Heart right ventricle (tissue), 16 donors: ENCODE measurements at regions not wholly inside any gene's neighbourhood (a gene's known extent, or its start where the extent isn't known, plus 50 kb on each side); places are given as distances from the start of the nearest gene placed in this dataset.

Source experiments
- ATAC-seq, 8 donors: fragments of 200-7000 bp; cut with Tn5 transposase; one replicate each; pipeline ENCODE4 v1.9.1; 2020; ENCODE audit warnings: mild to moderate bottlenecking in 8 of 8, moderate library complexity in 8 of 8, moderate number of reproducible peaks in 1 of 8
- DNase-seq, 2 donors: peaks; one replicate each; pipeline ENCODE4 v3.0.0-alpha.2; 2020
- H3K27ac ChIP-seq, 10 donors: fragments of 200-600 bp; sonication (generic) in 2 of 10; one replicate each; pipeline versions ENCODE4 v1.5.0 to v1.8.0; 2020 to 2022; ENCODE audit warnings: mild to moderate bottlenecking in 3 of 10
- H3K27me3 ChIP-seq, 7 donors: fragments of 200-600 bp; one replicate each; pipeline ENCODE4 v1.8.0; 2021 to 2022; ENCODE audit warnings: mild to moderate bottlenecking in 2 of 7
- H3K36me3 ChIP-seq, 9 donors: fragments of 200-600 bp; sonication (generic) in 1 of 9; one replicate each; pipeline versions ENCODE4 v1.5.0 to v1.8.0; 2020 to 2022; ENCODE audit warnings: mild to moderate bottlenecking in 2 of 9
- H3K4me1 ChIP-seq, 9 donors: fragments of 200-600 bp; sonication (generic) in 1 of 9; one replicate each; pipeline versions ENCODE4 v1.5.0 to v1.8.0; 2020 to 2022; ENCODE audit warnings: mild to moderate bottlenecking in 4 of 9
- H3K4me3 ChIP-seq, 10 donors: fragments of 200-600 bp; sonication (generic) in 2 of 10; one replicate each; pipeline versions ENCODE4 v1.5.0 to v1.8.0; 2020 to 2022; ENCODE audit warnings: mild to moderate bottlenecking in 7 of 10, moderate library complexity in 2 of 10
- H3K9me3 ChIP-seq, 11 donors: fragments of 200-600 bp in 10 of 11; sonication (generic) in 2 of 11; one replicate each; pipeline versions ENCODE4 v1.5.0 to v1.8.0; 2013 to 2022; ENCODE audit warnings: mild to moderate bottlenecking in 2 of 11, control low read depth in 1 of 11, moderate library complexity in 1 of 11
- CTCF ChIP-seq, 9 donors: fragments of 200-600 bp; sonication (generic) in 2 of 9; IDR thresholded peaks; one replicate each; pipeline versions ENCODE4 v1.5.0 to v1.8.0; 2021 to 2022; ENCODE audit warnings: antibody characterized with exemption in 9 of 9, mild to moderate bottlenecking in 5 of 9, moderate library complexity in 1 of 9
- WGBS, 2 donors: extraction: QIAGEN DNeasy Blood & Tissue Kit; methylation state at CpG; one replicate each; pipeline ENCODE4 v1.1.7; 2013; ENCODE audit warnings: inconsistent platforms in 1 of 2; 5-methylcytosine and 5-hydroxymethylcytosine counted together
- intact Hi-C, 10 donors: fragments of 100-400 bp; cut with DNase I; formaldehyde crosslinking; loops; one replicate each; pipeline versions ENCODE4 v1.11.1 to v1.14.2; 2022
- donor health status: Arrhythmogenic right ventricular cardiomyopathy.
- donor health status: ischemic (EF 13 %, LVEDD 7.1; RV severe dilation, severe dysfunction).
- donor health status: healthy with polysubstance abuse.
- donor health status: DM: no; HTN: yes; CAD: no.
- donor health status: DM: no; HTN: no; CAD: no.
- donor health status: ischemic (EF 25% LVEDD 6.9; RV normal size, moderate dysfunction).
- donor health status: ischemic (EF 25% LVEDD 5.7; RV mildly dilated, moderate dysfunction).
- donor health status: healthy.
- donor health status: DM: yes; HTN: yes; CAD: no.
- donor health status: Ischemic cardiomyopathy.
- donor health status: ischemic (EF 35%, LVEDD 5.7; RV mildly dilated, moderate dysfunction).
- donor health status: nonischemic (EF 11% LVEDD 7.7; RV severe dilation, severe dysfunction).
- donor health status: DM: yes; HTN: yes; CAD: no.
- donor health status: PGD.
- donor health status: ischemic (EF 29% LVEDD 5.4; RV normal size, mild dysfunction).
- donor health status: nonischemic (EF 23%, LVEDD 6.1; RV moderate dilation, normal function).

- H3K36me3 ChIP-seq: no peaks in the 10 kb centered on the region
- H3K9me3 ChIP-seq: peaks cover 0 to 9% (median 0%) of the 10 kb centered on the region in 11 donors
- ATAC-seq (no peak), DNase-seq (no peak)
- no peaks in the 10 kb centered on the region for H3K27me3 ChIP-seq
- intact Hi-C loops: loop anchor here in 1 of 10 donors (10.0 kb wide), 1 partner anchor 59 kb away; no protein-coding TSS in a partner anchor
- no peak for TF ChIP-seq CTCF (IDR thresholded peaks at IDR 0.05)
- 74 to 79% methylated on average over 10 of the region's 10 CpGs for WGBS, 2 donors
- H3K27ac ChIP-seq: no peak overlapping the region
- peaks cover 0 to 3% (median 0%) of the 10 kb centered on the region in 9 donors for H3K4me1 ChIP-seq
- no peak overlapping the region for H3K4me3 ChIP-seq
Observed at GRCh38 chr1:55555956-55556725, 341.0 kb upstream of the USP24 start.

DNA sequence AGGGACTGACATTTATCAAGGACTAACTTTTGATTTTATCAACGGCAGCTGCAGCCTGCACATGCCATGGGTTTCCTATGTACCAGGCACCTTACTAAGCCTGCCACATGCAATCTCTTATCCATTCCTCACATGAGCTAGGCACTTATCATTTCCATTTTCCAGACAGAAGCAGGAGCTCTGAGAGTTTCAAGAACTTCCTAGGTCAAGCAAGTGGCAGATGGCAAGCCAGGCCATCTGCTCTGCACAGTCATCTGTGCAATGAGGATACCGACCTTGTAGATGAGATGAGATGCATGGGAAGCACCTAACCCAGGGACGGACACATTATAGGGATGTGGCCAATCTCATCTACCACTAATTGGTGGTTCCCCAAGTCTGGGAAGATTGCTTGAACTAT lies 339.4 kb upstream of the USP24 start:
- intact Hi-C loops: loop anchor here in 1 of 10 donors (10.0 kb wide), 1 partner anchor 60 kb away; no protein-coding TSS in a partner anchor
- Histone ChIP-seq H3K36me3 (no peaks in the 10 kb centered on the region), H3K4me3 (no peak overlapping the region), H3K4me1 (peaks cover 0 to 3% (median 0%) of the 10 kb centered on the region in 9 donors), H3K27me3 (peaks cover 0 to 4% (median 0%) of the 10 kb centered on the region in 7 donors), H3K9me3 (peaks cover 0 to 9% (median 0%) of the 10 kb centered on the region in 11 donors), H3K27ac (no peak overlapping the region)
- TF ChIP-seq CTCF (IDR thresholded peaks at IDR 0.05): no peak
- WGBS, 2 donors: 69 to 70% methylated on average over 3 of the region's 3 CpGs
- ATAC-seq (no peak), DNase-seq (no peak)

DNA sequence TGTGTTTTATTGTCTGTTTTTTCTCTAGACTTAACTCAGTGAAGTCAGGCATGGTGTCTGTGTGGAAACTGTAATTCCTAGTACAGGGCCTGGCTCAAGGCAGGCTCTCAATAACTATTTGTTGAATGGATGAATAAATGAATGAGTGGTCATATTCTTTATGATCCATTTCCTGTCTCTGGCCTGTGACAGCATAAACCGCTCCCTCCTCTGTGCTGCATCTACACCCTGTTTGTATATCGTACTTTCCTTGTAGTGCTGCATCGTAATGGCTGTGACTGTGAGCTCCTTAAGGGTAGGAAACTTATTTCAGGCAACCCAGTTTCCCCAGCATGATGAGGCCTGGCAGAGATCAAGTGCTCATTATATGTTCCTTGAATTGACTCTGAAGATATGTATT lies 337.5 kb upstream of the USP24 start:
- H3K27me3 ChIP-seq: peaks cover 0 to 4% (median 0%) of the 10 kb centered on the region in 7 donors
- peaks cover 0 to 9% (median 0%) of the 10 kb centered on the region in 11 donors for H3K9me3 ChIP-seq
- no peaks in the 10 kb centered on the region for H3K36me3 ChIP-seq
- intact Hi-C loops: loop anchor here in 1 of 10 donors (10.0 kb wide), 1 partner anchor 62 kb away; no protein-coding TSS in a partner anchor
- H3K4me1 ChIP-seq: no peaks in the 10 kb centered on the region
- no peak overlapping the region for H3K27ac ChIP-seq
- WGBS, 2 donors: 93 to 99% methylated on average over 3 of the region's 3 CpGs
- no peak for ATAC-seq
- no peak for DNase-seq
- no peak for TF ChIP-seq CTCF (IDR thresholded peaks at IDR 0.05)
- H3K4me3 ChIP-seq: no peak overlapping the region

DNA sequence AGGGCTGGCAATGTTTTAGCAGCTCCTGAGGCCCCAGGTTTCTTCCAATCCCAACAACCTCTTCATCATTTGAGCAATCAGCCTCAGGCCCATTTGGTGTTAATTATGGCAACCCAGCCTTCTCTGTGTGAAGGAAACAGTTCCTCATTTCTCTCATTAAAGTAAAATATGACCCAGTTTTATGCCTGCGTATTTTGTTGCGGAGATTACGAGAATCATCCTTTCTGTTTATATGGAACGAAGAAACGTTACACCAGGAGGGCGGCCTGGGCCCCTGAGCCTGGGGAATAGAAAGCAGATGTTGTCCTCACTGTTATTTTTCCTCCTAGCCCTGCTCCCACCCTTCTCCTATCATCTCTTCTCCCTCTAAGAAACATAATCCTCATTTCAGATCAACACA lies 332.2 kb upstream of the USP24 start:
- WGBS, 2 donors: 88 to 90% methylated on average over 6 of the region's 6 CpGs
- ATAC-seq (no peak), DNase-seq (no peak)
- Histone ChIP-seq H3K4me3 (no peak overlapping the region), H3K9me3 (peaks cover 0 to 7% (median 0%) of the 10 kb centered on the region in 11 donors), H3K36me3 (no peaks in the 10 kb centered on the region), H3K27me3 (peaks cover 0 to 4% (median 0%) of the 10 kb centered on the region in 7 donors), H3K4me1 (no peaks in the 10 kb centered on the region), H3K27ac (no peak overlapping the region)
- TF ChIP-seq CTCF (IDR thresholded peaks at IDR 0.05): no peak
- intact Hi-C loops: no loop called here
